NCI-H446 treated with DMSO at 0.1 percent for 48 hours (cell line): ENCODE measurements at regions not wholly inside any gene's neighbourhood (a gene's known extent, or its start where the extent isn't known, plus 50 kb on each side); places are given as distances from the start of the nearest gene placed in this dataset.
"Not testable (repeated sequence)": the region's sequence is repeated elsewhere in the genome, so short reads cannot be mapped to it uniquely, and the experiment has no call there.

Experiments
- DNase-seq: peaks from one replicate; lab custom pipeline; 2025; lab: John Stamatoyannopoulos, UW

GRCh38 chr16:48680881-48681280, 70.9 kb upstream of the N4BP1 start:
- no peak for DNase-seq

- DNase-seq: no peak
These were observed 66.9 kb upstream of the N4BP1 start for GRCh38 chr16:48676836-48677235.

- not testable (repeated sequence) for DNase-seq
These were observed 58.2 kb upstream of the N4BP1 start for GRCh38 chr16:48668184-48668583.

- no peak for DNase-seq
These were observed 50.0 kb upstream of the N4BP1 start for GRCh38 chr16:48659940-48660339.
